Calu3 (cell line): ENCODE measurements at regions not wholly inside any gene's neighbourhood (a gene's known extent, or its start where the extent isn't known, plus 50 kb on each side); places are given as distances from the start of the nearest gene placed in this dataset.

Experiments
- BruUV-seq: library from RNA; stranded (reverse); fragments of 400-500 nt; replicated peaks from 2 replicates; lab custom pipeline; 2021; lab: Mats Ljungman, UMichigan
- CTCF ChIA-PET: fragments of 300-600 bp; sonication (Branson Sonifier 250); formaldehyde crosslinking; loops from one replicate; lab custom pipeline; 2022; ENCODE audit warnings: antibody characterized with exemption; lab: Charles Lee
- DNase-seq: peaks from one replicate; pipeline ENCODE4 v3.0.0; 2022
- H3K27ac Mint-ChIP-seq: one replicate; pipeline ENCODE4 v1.8.0; 2022; ENCODE audit warnings: mixed read lengths; ENCODE audit not compliant: unreplicated experiment
- H3K27me3 Mint-ChIP-seq: one replicate; pipeline ENCODE4 v1.8.0; 2022; ENCODE audit warnings: mixed read lengths; ENCODE audit not compliant: unreplicated experiment
- H3K36me3 Mint-ChIP-seq: one replicate; pipeline ENCODE4 v1.8.0; 2022; ENCODE audit warnings: mild to moderate bottlenecking, moderate library complexity, mixed read lengths; ENCODE audit not compliant: insufficient read depth, unreplicated experiment
- H3K4me1 Mint-ChIP-seq: one replicate; pipeline ENCODE4 v1.8.0; 2022; ENCODE audit warnings: mild to moderate bottlenecking, low read depth, mixed read lengths; ENCODE audit not compliant: unreplicated experiment
- H3K4me3 Mint-ChIP-seq: one replicate; pipeline ENCODE4 v1.8.0; 2022; ENCODE audit warnings: mild to moderate bottlenecking, low read depth, moderate library complexity, mixed read lengths; ENCODE audit not compliant: unreplicated experiment
- H3K9me3 Mint-ChIP-seq: one replicate; pipeline ENCODE4 v1.8.0; 2022; ENCODE audit warnings: low read depth, mixed read lengths; ENCODE audit not compliant: unreplicated experiment
- intact Hi-C: fragments of 100-400 bp; cut with micrococcal nuclease; formaldehyde crosslinking; loops from one replicate; pipeline ENCODE4 v1.10.0; 2022; ENCODE audit not compliant: unreplicated experiment
- TF ChIP-seq, protein P1 (sequence below): fragments of 200-600 bp; IDR thresholded peaks from one replicate; pipeline ENCODE4 v1.8.0; 2022; ENCODE audit warnings: antibody characterized with exemption; ENCODE audit not compliant: unreplicated experiment

DNA sequence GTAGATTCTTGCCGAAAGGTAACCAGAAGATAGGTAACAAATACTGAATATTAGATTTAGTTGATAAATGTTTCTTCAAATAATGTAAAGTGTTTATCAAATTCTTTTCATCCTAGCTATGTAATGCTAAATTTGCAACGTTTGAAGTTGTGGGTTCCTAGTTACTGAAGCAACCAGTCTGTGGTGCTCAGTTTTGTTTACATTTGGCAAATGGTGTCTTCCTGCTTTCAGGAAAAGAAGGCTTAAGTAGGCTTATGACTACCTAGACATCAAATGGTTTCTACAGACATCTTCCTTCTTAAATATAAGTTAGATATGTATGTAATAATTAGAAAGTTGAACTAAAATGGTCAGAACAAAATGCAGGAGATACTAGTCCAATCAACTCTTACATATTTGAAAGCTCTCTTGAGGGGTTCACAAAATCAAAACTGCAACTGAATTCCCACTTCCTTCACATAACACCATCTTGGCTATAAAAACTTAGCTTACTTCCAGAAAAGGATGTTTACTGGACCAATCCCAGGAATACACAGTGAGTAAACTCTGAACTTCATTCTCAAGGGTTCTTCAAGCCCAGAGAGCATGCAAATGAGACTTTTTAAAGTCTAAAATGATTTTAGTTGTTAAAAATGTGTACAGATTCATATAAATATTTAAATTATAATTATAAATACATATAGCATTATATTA, 125.7 kb upstream of the ITGA1 start:
- DNase-seq, result no peak
- TF ChIP-seq, protein P1, sequence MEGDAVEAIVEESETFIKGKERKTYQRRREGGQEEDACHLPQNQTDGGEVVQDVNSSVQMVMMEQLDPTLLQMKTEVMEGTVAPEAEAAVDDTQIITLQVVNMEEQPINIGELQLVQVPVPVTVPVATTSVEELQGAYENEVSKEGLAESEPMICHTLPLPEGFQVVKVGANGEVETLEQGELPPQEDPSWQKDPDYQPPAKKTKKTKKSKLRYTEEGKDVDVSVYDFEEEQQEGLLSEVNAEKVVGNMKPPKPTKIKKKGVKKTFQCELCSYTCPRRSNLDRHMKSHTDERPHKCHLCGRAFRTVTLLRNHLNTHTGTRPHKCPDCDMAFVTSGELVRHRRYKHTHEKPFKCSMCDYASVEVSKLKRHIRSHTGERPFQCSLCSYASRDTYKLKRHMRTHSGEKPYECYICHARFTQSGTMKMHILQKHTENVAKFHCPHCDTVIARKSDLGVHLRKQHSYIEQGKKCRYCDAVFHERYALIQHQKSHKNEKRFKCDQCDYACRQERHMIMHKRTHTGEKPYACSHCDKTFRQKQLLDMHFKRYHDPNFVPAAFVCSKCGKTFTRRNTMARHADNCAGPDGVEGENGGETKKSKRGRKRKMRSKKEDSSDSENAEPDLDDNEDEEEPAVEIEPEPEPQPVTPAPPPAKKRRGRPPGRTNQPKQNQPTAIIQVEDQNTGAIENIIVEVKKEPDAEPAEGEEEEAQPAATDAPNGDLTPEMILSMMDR, result no peak
- H3K27me3 Mint-ChIP-seq, result no peaks in the 10 kb centered on the region
- CTCF ChIA-PET, result no interaction called here
- peaks cover 15% of the 10 kb centered on the region for H3K4me1 Mint-ChIP-seq
- peaks cover 4% of the 10 kb centered on the region for H3K36me3 Mint-ChIP-seq
- intact Hi-C loops, result no loop called here
- no peak overlapping the region for H3K27ac Mint-ChIP-seq
- no peaks in the 10 kb centered on the region for H3K9me3 Mint-ChIP-seq
- no peak overlapping the region for H3K4me3 Mint-ChIP-seq
- BruUV-seq, result no TSS peak

DNA sequence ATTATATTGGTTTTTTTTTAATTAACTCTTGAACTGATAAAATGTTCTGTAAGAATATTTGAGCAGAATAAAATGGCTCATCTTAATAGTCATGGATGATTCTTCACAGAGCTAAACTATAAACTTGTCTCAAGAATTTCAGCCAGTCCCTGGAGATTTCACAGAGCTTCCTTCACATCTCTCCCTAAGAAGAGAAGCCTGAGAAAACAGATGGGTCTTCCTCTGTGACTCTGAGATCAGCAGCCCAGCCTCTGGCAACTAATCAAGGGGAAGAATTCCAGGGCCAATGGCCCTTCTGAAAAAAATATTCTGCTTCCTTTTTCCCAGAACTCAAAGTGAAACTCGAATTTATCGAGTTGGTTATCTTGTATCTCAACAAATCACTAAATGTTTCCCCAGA, 122.2 kb upstream of the ITGA1 start:
- Mint-ChIP-seq H3K9me3 (no peaks in the 10 kb centered on the region), H3K36me3 (peaks cover 4% of the 10 kb centered on the region), H3K4me3 (no peak overlapping the region), H3K27ac (no peak overlapping the region), H3K4me1 (peaks cover 19% of the 10 kb centered on the region), H3K27me3 (no peaks in the 10 kb centered on the region)
- TF ChIP-seq, protein P1, result no peak
- no peak for DNase-seq
- CTCF ChIA-PET, result no interaction called here
- no TSS peak for BruUV-seq
- intact Hi-C loops, result no loop called here

- intact Hi-C loops, result no loop called here
- TF ChIP-seq, protein P1, result no peak
- Mint-ChIP-seq H3K9me3 (no peaks in the 10 kb centered on the region), H3K27me3 (no peaks in the 10 kb centered on the region), H3K4me1 (peaks cover 24% of the 10 kb centered on the region), H3K27ac (no peak overlapping the region), H3K4me3 (no peak overlapping the region), H3K36me3 (peaks cover 4% of the 10 kb centered on the region)
- CTCF ChIA-PET, result interaction anchor here (0.6 kb wide), 1 partner anchor 313 kb away, joined by 3 read pairs; no protein-coding TSS in a partner anchor
- no TSS peak for BruUV-seq
- no peak for DNase-seq
Observed at GRCh38 chr5:52668139-52668538, 119.6 kb upstream of the ITGA1 start.

GRCh38 chr5:52668544-52669185, 119.1 kb upstream of the ITGA1 start:
- Mint-ChIP-seq H3K4me1 (peaks cover 21% of the 10 kb centered on the region), H3K36me3 (peaks cover 4% of the 10 kb centered on the region), H3K27ac (no peak overlapping the region), H3K9me3 (no peaks in the 10 kb centered on the region), H3K4me3 (no peak overlapping the region), H3K27me3 (no peaks in the 10 kb centered on the region)
- CTCF ChIA-PET, result interaction anchor here (0.6 kb wide), 1 partner anchor 313 kb away, joined by 3 read pairs; no protein-coding TSS in a partner anchor
- intact Hi-C loops, result no loop called here
- no peak for DNase-seq
- TF ChIP-seq, protein P1, result no peak
- BruUV-seq, result no TSS peak
